Liver (tissue), 8 donors: ENCODE measurements at regions not wholly inside any gene's neighbourhood (a gene's known extent, or its start where the extent isn't known, plus 50 kb on each side); places are given as distances from the start of the nearest gene placed in this dataset.
A peak's percentile ranks its signal among the peaks of the same experiment; 100 is the strongest.

Experiments
- DNase-seq: peaks from one replicate; pipeline ENCODE4 v3.0.0-alpha.2; 2017; ENCODE audit warnings: low spot score
- H3K27ac ChIP-seq, 2 donors: one replicate each; pipeline ENCODE4 v1.7.0; 2013; ENCODE audit warnings: inconsistent platforms in 2 of 2, low read length in 2 of 2, control low read depth in 1 of 2, low read depth in 1 of 2, mild to moderate bottlenecking in 1 of 2
- H3K27me3 ChIP-seq, 4 donors: one replicate each; pipeline versions ENCODE4 v1.6.1 to v1.7.0; 2013; ENCODE audit warnings: low read length in 3 of 4, inconsistent platforms in 1 of 4, mild to moderate bottlenecking in 1 of 4, moderate library complexity in 1 of 4; ENCODE audit not compliant: control insufficient read depth in 4 of 4, insufficient read depth in 4 of 4
- H3K36me3 ChIP-seq, 4 donors: one replicate each; pipeline versions ENCODE4 v1.6.1 to v1.7.0; 2013; ENCODE audit warnings: low read length in 3 of 4, mild to moderate bottlenecking in 3 of 4, low read depth in 1 of 4, moderate library complexity in 1 of 4; ENCODE audit not compliant: control insufficient read depth in 4 of 4, insufficient read depth in 3 of 4
- H3K4me1 ChIP-seq, 4 donors: one replicate each; pipeline versions ENCODE4 v1.6.1 to v1.7.0; 2013; ENCODE audit warnings: low read length in 3 of 4, mild to moderate bottlenecking in 3 of 4, moderate library complexity in 1 of 4; ENCODE audit not compliant: control insufficient read depth in 4 of 4, insufficient read depth in 4 of 4
- H3K4me3 ChIP-seq, 3 donors: one replicate each; pipeline versions ENCODE4 v1.6.1 to v1.7.0; 2013; ENCODE audit warnings: low read length in 3 of 3, control low read depth in 1 of 3, low read depth in 1 of 3, mild to moderate bottlenecking in 1 of 3
- H3K9ac ChIP-seq, 2 donors: one replicate each; pipeline ENCODE4 v1.7.0; 2013; ENCODE audit warnings: low read length in 2 of 2, mild to moderate bottlenecking in 2 of 2, moderate library complexity in 2 of 2, control low read depth in 1 of 2, low read depth in 1 of 2
- H3K9me3 ChIP-seq, 4 donors: one replicate each; pipeline versions ENCODE4 v1.6.1 to v1.7.0; 2013; ENCODE audit warnings: low read length in 3 of 4; ENCODE audit not compliant: control insufficient read depth in 4 of 4
- ATF3 ChIP-seq: IDR thresholded peaks from 2 replicates; pipeline ENCODE4 v1.6.1; 2016; ENCODE audit warnings: antibody characterized with exemption
- CTCF ChIP-seq: fragments of 150-350 bp; IDR thresholded peaks from 2 replicates; pipeline ENCODE4 v1.5.1; 2017; ENCODE audit warnings: improper control_type of control experiment, low read depth, low read length; ENCODE audit not compliant: missing input control
- EGR1 ChIP-seq, 2 donors: IDR thresholded peaks; 2 replicates each; pipeline ENCODE4 v1.6.1; 2016 to 2018; ENCODE audit warnings: antibody characterized with exemption in 2 of 2, low read depth in 2 of 2
- FOXA1 ChIP-seq: IDR thresholded peaks from 2 replicates; pipeline ENCODE4 v1.6.1; 2016; ENCODE audit warnings: antibody characterized with exemption
- GABPA ChIP-seq, 2 donors: IDR thresholded peaks in 1 of 2; conservative IDR thresholded peaks in 1 of 2; 2 replicates each; pipeline ENCODE4 v1.6.1; 2016; ENCODE audit warnings: antibody characterized with exemption in 2 of 2, mild to moderate bottlenecking in 1 of 2, moderate library complexity in 1 of 2
- HNF4A ChIP-seq, 2 donors: conservative IDR thresholded peaks; 2 replicates each; pipeline ENCODE4 v1.6.1; 2016; ENCODE audit warnings: antibody characterized with exemption in 2 of 2, mild to moderate bottlenecking in 2 of 2
- HNF4G ChIP-seq: IDR thresholded peaks from 2 replicates; pipeline ENCODE4 v1.6.1; 2016; ENCODE audit warnings: antibody characterized with exemption
- JUND ChIP-seq, 2 donors: IDR thresholded peaks; 2 replicates each; pipeline ENCODE4 v1.6.1; 2016; ENCODE audit warnings: antibody characterized with exemption in 2 of 2
- MAX ChIP-seq: IDR thresholded peaks from 2 replicates; pipeline ENCODE4 v1.6.1; 2016; ENCODE audit warnings: antibody characterized with exemption
- NR2F2 ChIP-seq: IDR thresholded peaks from 2 replicates; pipeline ENCODE4 v1.6.1; 2016; ENCODE audit warnings: antibody characterized with exemption
- RAD21 ChIP-seq, 2 donors: IDR thresholded peaks; 2 replicates each; pipeline ENCODE4 v1.6.1; 2016; ENCODE audit warnings: antibody characterized with exemption in 2 of 2, mild to moderate bottlenecking in 2 of 2
- RXRA ChIP-seq, 2 donors: IDR thresholded peaks; 2 replicates each; pipeline ENCODE4 v1.6.1; 2017 to 2018; ENCODE audit warnings: antibody characterized with exemption in 2 of 2, mild to moderate bottlenecking in 1 of 2
- SP1 ChIP-seq: IDR thresholded peaks from 2 replicates; pipeline ENCODE4 v1.6.1; 2018; ENCODE audit warnings: antibody characterized with exemption, mild to moderate bottlenecking
- TAF1 ChIP-seq: conservative IDR thresholded peaks from 2 replicates; pipeline ENCODE4 v1.6.1; 2016; ENCODE audit warnings: antibody characterized with exemption, mild to moderate bottlenecking
- YY1 ChIP-seq: IDR thresholded peaks from 2 replicates; pipeline ENCODE4 v1.6.1; 2016; ENCODE audit warnings: antibody characterized with exemption, mild to moderate bottlenecking
- ZBTB33 ChIP-seq: IDR thresholded peaks from 2 replicates; pipeline ENCODE4 v1.6.1; 2016; ENCODE audit warnings: antibody characterized with exemption
- WGBS: extraction: QIAGEN DNeasy Blood & Tissue Kit; methylation state at CpG from one replicate; pipeline ENCODE4 v1.1.7; 2013; 5-methylcytosine and 5-hydroxymethylcytosine counted together
- donor health status: healthy.
- donor health status: healthy.
- donor health status: healthy.
- donor health status: healthy.
- donor health status: healthy.

GRCh38 chr2:200050921-200051610 is 95.7 kb downstream of the MAIP1 start:
- no peaks in the 10 kb centered on the region for H3K9me3 ChIP-seq
- no peak for DNase-seq
- no peaks in the 10 kb centered on the region for H3K27me3 ChIP-seq
- H3K4me3 ChIP-seq = peak overlapping the region in 1 of 3 donors; percentile 4
- H3K27ac ChIP-seq = peak overlapping the region in 1 of 2 donors; percentile 58
- H3K4me1 ChIP-seq = peaks cover 0 to 21% (median 3%) of the 10 kb centered on the region in 4 donors
- TF ChIP-seq RAD21 (IDR thresholded peaks at IDR 0.05) (peak; percentile 29 to 45), SP1 (peak; percentile 72), RXRA (IDR thresholded peaks at IDR 0.05) (peak; percentile 51 to 62), FOXA1 (no peak), HNF4G (no peak), JUND (IDR thresholded peaks at IDR 0.05) (peak in 1 of 2 donors; percentile 15), MAX (peak; percentile 40), YY1 (peak; percentile 40), HNF4A (conservative IDR thresholded peaks at IDR 0.05) (peak; percentile 39 to 43)
- H3K36me3 ChIP-seq = no peaks in the 10 kb centered on the region
- 31% methylated on average over 5 of the region's 5 CpGs for WGBS
- H3K9ac ChIP-seq = no peak overlapping the region

- Histone ChIP-seq H3K4me1 (peaks cover 0 to 21% (median 2%) of the 10 kb centered on the region in 4 donors), H3K27me3 (no peaks in the 10 kb centered on the region), H3K36me3 (no peaks in the 10 kb centered on the region), H3K27ac (peak overlapping the region in 1 of 2 donors; percentile 58), H3K9me3 (no peaks in the 10 kb centered on the region), H3K4me3 (no peak overlapping the region), H3K9ac (no peak overlapping the region)
- 45% methylated on average over 2 of the region's 2 CpGs for WGBS
- no peak for DNase-seq
- TF ChIP-seq GABPA (IDR thresholded peaks at IDR 0.05 in 1 of 2, conservative IDR thresholded peaks at IDR 0.05 in 1 of 2) (no peak), HNF4A (conservative IDR thresholded peaks at IDR 0.05) (no peak), FOXA1 (no peak), EGR1 (IDR thresholded peaks at IDR 0.05; ENCODE audit: low read depth in 2 of 2) (no peak), ZBTB33 (no peak), NR2F2 (no peak), YY1 (no peak), JUND (IDR thresholded peaks at IDR 0.05) (no peak), TAF1 (no peak), ATF3 (no peak), RAD21 (IDR thresholded peaks at IDR 0.05) (no peak), CTCF (no peak), SP1 (no peak), RXRA (IDR thresholded peaks at IDR 0.05) (no peak)
Measured at GRCh38 chr2:200051611-200051945, 96.2 kb downstream of the MAIP1 start.
